Heart left ventricle (tissue), 16 donors: ENCODE measurements at regions not wholly inside any gene's neighbourhood (a gene's known extent, or its start where the extent isn't known, plus 50 kb on each side); places are given as distances from the start of the nearest gene placed in this dataset.
"Not testable (repeated sequence)": the region's sequence is repeated elsewhere in the genome, so short reads cannot be mapped to it uniquely, and the experiment has no call there.

Source experiments
- ATAC-seq, 4 donors: fragments of 200-7000 bp; cut with Tn5 transposase; one replicate each; pipeline ENCODE4 v1.9.1; 2020 to 2022; ENCODE audit warnings: moderate library complexity in 4 of 4, mild to moderate bottlenecking in 3 of 4, moderate number of reproducible peaks in 1 of 4
- DNase-seq, 5 donors: peaks; one replicate each; pipeline ENCODE4 v3.0.0-alpha.2; 2020
- H3K27ac ChIP-seq, 12 donors: fragments of 200-600 bp; sonication (generic) in 4 of 12; one replicate each; pipeline versions ENCODE4 v1.5.0 to v1.8.0; 2016 to 2022; ENCODE audit warnings: mild to moderate bottlenecking in 2 of 12
- H3K27me3 ChIP-seq, 9 donors: fragments of 200-600 bp; sonication (generic) in 2 of 9; one replicate each; pipeline versions ENCODE4 v1.5.1 to v1.8.0; 2016 to 2022; ENCODE audit warnings: mild to moderate bottlenecking in 3 of 9
- H3K36me3 ChIP-seq, 9 donors: fragments of 200-600 bp; sonication (generic) in 2 of 9; one replicate each; pipeline versions ENCODE4 v1.5.0 to v1.8.0; 2018 to 2022; ENCODE audit warnings: mild to moderate bottlenecking in 2 of 9
- H3K4me1 ChIP-seq, 12 donors: fragments of 200-600 bp; sonication (generic) in 4 of 12; one replicate each; pipeline versions ENCODE4 v1.5.0 to v1.8.0; 2016 to 2022; ENCODE audit warnings: mild to moderate bottlenecking in 3 of 12
- H3K4me3 ChIP-seq, 12 donors: fragments of 200-600 bp; sonication (generic) in 4 of 12; one replicate each; pipeline versions ENCODE4 v1.5.0 to v1.8.0; 2017 to 2022; ENCODE audit warnings: mild to moderate bottlenecking in 9 of 12, moderate library complexity in 4 of 12
- H3K9me3 ChIP-seq, 12 donors: fragments of 200-600 bp; sonication (generic) in 4 of 12; one replicate each; pipeline versions ENCODE4 v1.5.0 to v1.8.0; 2016 to 2022; ENCODE audit warnings: mild to moderate bottlenecking in 1 of 12
- CTCF ChIP-seq, 12 donors: fragments of 200-600 bp; sonication (generic) in 4 of 12; IDR thresholded peaks; one replicate each; pipeline versions ENCODE4 v1.5.0 to v1.8.0; 2018 to 2022; ENCODE audit warnings: antibody characterized with exemption in 12 of 12, mild to moderate bottlenecking in 5 of 12
- POLR2A ChIP-seq, 2 donors: fragments of 450-650 bp; IDR thresholded peaks; one replicate each; pipeline ENCODE4 v1.6.1; 2017; ENCODE audit warnings: antibody characterized with exemption in 2 of 2, mild to moderate bottlenecking in 2 of 2, moderate library complexity in 2 of 2
- WGBS, 4 donors: extraction: QIAGEN DNeasy Blood & Tissue Kit in 2 of 4; methylation state at CpG; one replicate each; pipeline versions ENCODE4 v1.1.5 to v1.1.7; 2013 to 2018; 5-methylcytosine and 5-hydroxymethylcytosine counted together
- intact Hi-C, 10 donors: fragments of 100-400 bp; cut with DNase I; formaldehyde crosslinking; loops; one replicate each; pipeline versions ENCODE4 v1.11.1 to v1.14.2; 2022
- donor health status: ischemic (EF 13 %, LVEDD 7.1; RV severe dilation, severe dysfunction).
- donor health status: healthy with polysubstance abuse.
- donor health status: DM: no; HTN: yes; CAD: no.
- donor health status: DM: no; HTN: no; CAD: no.
- donor health status: ischemic (EF 25% LVEDD 6.9; RV normal size, moderate dysfunction).
- donor health status: ischemic (EF 25% LVEDD 5.7; RV mildly dilated, moderate dysfunction).
- donor health status: healthy.
- donor health status: DM: yes; HTN: yes; CAD: no.
- donor health status: ischemic (EF 35%, LVEDD 5.7; RV mildly dilated, moderate dysfunction).
- donor health status: nonischemic (EF 11% LVEDD 7.7; RV severe dilation, severe dysfunction).
- donor health status: DM: yes; HTN: yes; CAD: no.
- donor health status: PGD.
- donor health status: ischemic (EF 29% LVEDD 5.4; RV normal size, mild dysfunction).
- donor health status: nonischemic (EF 23%, LVEDD 6.1; RV moderate dilation, normal function).

DNA sequence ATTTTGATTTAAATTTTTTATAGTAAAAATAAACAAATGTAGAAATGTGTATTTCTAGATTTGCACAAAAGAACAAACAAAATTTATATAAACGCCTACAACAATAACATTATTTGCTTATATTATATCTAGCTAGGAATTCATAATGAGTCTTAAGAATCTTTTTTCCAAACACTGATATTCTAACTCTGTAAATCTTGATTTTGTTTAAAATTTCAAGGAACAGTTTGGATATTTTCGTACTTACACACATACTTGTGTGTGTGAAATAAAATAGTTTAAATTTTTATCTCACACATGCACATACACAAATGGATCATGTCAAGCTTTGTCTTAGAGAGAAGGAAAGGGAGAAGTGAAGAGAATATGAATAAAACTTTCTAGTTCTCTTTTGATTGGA is 868.1 kb downstream of the LTN1 start:
- intact Hi-C loops = no loop called here
- Histone ChIP-seq H3K4me3 (no peak overlapping the region), H3K9me3 (peaks cover 0 to 4% (median 0%) of the 10 kb centered on the region in 12 donors), H3K4me1 (peaks cover 0 to 20% (median 0%) of the 10 kb centered on the region in 12 donors), H3K27me3 (no peaks in the 10 kb centered on the region), H3K36me3 (no peaks in the 10 kb centered on the region), H3K27ac (no peak overlapping the region)
- no peak for TF ChIP-seq POLR2A (IDR thresholded peaks at IDR 0.05)
- no peak for TF ChIP-seq CTCF (IDR thresholded peaks at IDR 0.05)
- no peak for DNase-seq
- WGBS, 4 donors = 89 to 97% (median 94%) methylated on average over 2 of the region's 2 CpGs
- ATAC-seq = no peak

- intact Hi-C loops = loop anchor here in 2 of 10 donors (10.0 kb wide), 2 partner anchors 54 to 116 kb away; no protein-coding TSS in a partner anchor
- Histone ChIP-seq H3K27ac (no peak overlapping the region), H3K9me3 (peaks cover 0 to 10% (median 0%) of the 10 kb centered on the region in 12 donors), H3K36me3 (no peaks in the 10 kb centered on the region), H3K27me3 (no peaks in the 10 kb centered on the region), H3K4me1 (peaks cover 0 to 4% (median 0%) of the 10 kb centered on the region in 12 donors), H3K4me3 (no peak overlapping the region)
- DNase-seq (no peak), ATAC-seq (no peak)
- 72 to 87% (median 82%) methylated on average over 3 of the region's 3 CpGs for WGBS, 4 donors
- TF ChIP-seq POLR2A (IDR thresholded peaks at IDR 0.05) (no peak), CTCF (IDR thresholded peaks at IDR 0.05) (no peak)
Measured at GRCh38 chr21:28118570-28118969, 874.1 kb downstream of the LTN1 start.

GRCh38 chr21:28114986-28115385 is 877.7 kb downstream of the LTN1 start:
- intact Hi-C loops = loop anchor here in 2 of 10 donors (10.0 kb wide), 2 partner anchors 50 to 120 kb away; no protein-coding TSS in a partner anchor
- H3K36me3 ChIP-seq, H3K27me3 ChIP-seq, H3K4me3 ChIP-seq, DNase-seq, H3K27ac ChIP-seq, ATAC-seq: not testable (repeated sequence)
- peaks cover 0 to 12% (median 0%) of the 10 kb centered on the region in 12 donors for H3K9me3 ChIP-seq
- WGBS, 4 donors = 86 to 92% (median 89%) methylated on average over 5 of the region's 5 CpGs
- peaks cover 0 to 18% (median 7%) of the 10 kb centered on the region in 12 donors for H3K4me1 ChIP-seq

GRCh38 chr21:28113718-28114117 is 879.0 kb downstream of the LTN1 start:
- intact Hi-C loops = loop anchor here in 2 of 10 donors (10.0 kb wide), 2 partner anchors 49 to 121 kb away; no protein-coding TSS in a partner anchor
- TF ChIP-seq CTCF (IDR thresholded peaks at IDR 0.05) = no peak
- TF ChIP-seq POLR2A (IDR thresholded peaks at IDR 0.05) = no peak
- Histone ChIP-seq H3K36me3 (no peaks in the 10 kb centered on the region), H3K4me1 (peaks cover 0 to 14% (median 7%) of the 10 kb centered on the region in 12 donors), H3K27me3 (no peaks in the 10 kb centered on the region), H3K27ac (no peak overlapping the region), H3K4me3 (no peak overlapping the region), H3K9me3 (peaks cover 0 to 7% (median 0%) of the 10 kb centered on the region in 12 donors)
- ATAC-seq (no peak), DNase-seq (no peak)

GRCh38 chr21:28112511-28112910 is 880.2 kb downstream of the LTN1 start:
- H3K4me3 ChIP-seq = no peak overlapping the region
- WGBS, 4 donors = 92 to 95% (median 93%) methylated on average over 5 of the region's 5 CpGs
- no peak overlapping the region for H3K27ac ChIP-seq

More at GRCh38 chr21:28112511-28112910, 880.2 kb downstream of the LTN1 start:
- ATAC-seq (no peak), DNase-seq (no peak)
- intact Hi-C loops = loop anchor here in 2 of 10 donors (10.0 kb wide), 2 partner anchors 48 to 122 kb away; no protein-coding TSS in a partner anchor
- Histone ChIP-seq H3K27me3 (no peaks in the 10 kb centered on the region), H3K9me3 (peaks cover 0 to 7% (median 0%) of the 10 kb centered on the region in 12 donors), H3K4me1 (peaks cover 0 to 14% (median 7%) of the 10 kb centered on the region in 12 donors), H3K36me3 (no peaks in the 10 kb centered on the region)
- TF ChIP-seq CTCF (IDR thresholded peaks at IDR 0.05) (no peak), POLR2A (IDR thresholded peaks at IDR 0.05) (no peak)
